Mucosa of stomach (tissue), 1 donor: ENCODE measurements at regions not wholly inside any gene's neighbourhood (a gene's known extent, or its start where the extent isn't known, plus 50 kb on each side); places are given as distances from the start of the nearest gene placed in this dataset.

Experiments
- H3K27me3 ChIP-seq: one replicate; pipeline ENCODE4 v1.7.0; 2013; ENCODE audit warnings: mild to moderate bottlenecking, low read length; ENCODE audit not compliant: control insufficient read depth, insufficient read depth
- H3K36me3 ChIP-seq: one replicate; pipeline ENCODE4 v1.7.0; 2013; ENCODE audit warnings: low read length; ENCODE audit not compliant: control insufficient read depth, insufficient read depth
- H3K4me1 ChIP-seq: one replicate; pipeline ENCODE4 v1.7.0; 2013; ENCODE audit warnings: mild to moderate bottlenecking, low read length; ENCODE audit not compliant: control insufficient read depth, insufficient read depth
- H3K4me3 ChIP-seq: one replicate; pipeline ENCODE4 v1.7.0; 2013; ENCODE audit warnings: low read length
- H3K9ac ChIP-seq: one replicate; pipeline ENCODE4 v1.7.0; 2013; ENCODE audit warnings: mild to moderate bottlenecking, low read length, moderate library complexity
- H3K9me3 ChIP-seq: one replicate; pipeline ENCODE4 v1.7.0; 2013; ENCODE audit warnings: mild to moderate bottlenecking, low read length, moderate library complexity; ENCODE audit not compliant: control insufficient read depth
- donor health status: Pancreatic carcinoma.

GRCh38 chr3:87175732-87176131 is 51.4 kb upstream of the CHMP2B start:
- no peak overlapping the region for H3K4me3 ChIP-seq
- H3K9ac ChIP-seq = no peak overlapping the region
- H3K36me3 ChIP-seq = no peaks in the 10 kb centered on the region
- no peaks in the 10 kb centered on the region for H3K4me1 ChIP-seq
- H3K27me3 ChIP-seq = no peaks in the 10 kb centered on the region
- no peaks in the 10 kb centered on the region for H3K9me3 ChIP-seq

DNA sequence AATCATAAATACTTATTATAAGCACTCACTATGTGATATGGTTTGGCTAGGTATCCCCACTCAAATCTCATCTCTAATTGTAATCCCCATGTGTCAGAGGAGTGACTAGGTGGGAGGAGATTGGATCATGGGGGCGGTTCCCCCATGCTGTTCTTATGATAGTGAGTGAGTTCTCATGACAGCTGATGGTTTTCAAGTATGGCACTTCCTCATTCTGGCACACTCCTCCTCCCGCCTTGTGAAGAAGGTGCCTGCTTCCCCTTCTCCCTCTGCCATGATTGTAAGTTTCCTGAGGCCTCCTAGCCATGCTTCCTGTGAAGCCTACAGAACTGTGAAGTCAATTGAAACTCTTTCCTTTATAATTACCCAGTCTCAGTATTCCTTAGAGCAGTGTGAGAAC is 53.3 kb upstream of the CHMP2B start:
- Histone ChIP-seq H3K4me1 (no peaks in the 10 kb centered on the region), H3K36me3 (no peaks in the 10 kb centered on the region), H3K9me3 (no peaks in the 10 kb centered on the region), H3K4me3 (no peak overlapping the region), H3K9ac (no peak overlapping the region), H3K27me3 (no peaks in the 10 kb centered on the region)

GRCh38 chr3:87173071-87173470 is 54.0 kb upstream of the CHMP2B start:
- Histone ChIP-seq H3K4me3 (no peak overlapping the region), H3K4me1 (no peaks in the 10 kb centered on the region), H3K27me3 (no peaks in the 10 kb centered on the region), H3K9me3 (no peaks in the 10 kb centered on the region), H3K36me3 (no peaks in the 10 kb centered on the region), H3K9ac (no peak overlapping the region)

DNA sequence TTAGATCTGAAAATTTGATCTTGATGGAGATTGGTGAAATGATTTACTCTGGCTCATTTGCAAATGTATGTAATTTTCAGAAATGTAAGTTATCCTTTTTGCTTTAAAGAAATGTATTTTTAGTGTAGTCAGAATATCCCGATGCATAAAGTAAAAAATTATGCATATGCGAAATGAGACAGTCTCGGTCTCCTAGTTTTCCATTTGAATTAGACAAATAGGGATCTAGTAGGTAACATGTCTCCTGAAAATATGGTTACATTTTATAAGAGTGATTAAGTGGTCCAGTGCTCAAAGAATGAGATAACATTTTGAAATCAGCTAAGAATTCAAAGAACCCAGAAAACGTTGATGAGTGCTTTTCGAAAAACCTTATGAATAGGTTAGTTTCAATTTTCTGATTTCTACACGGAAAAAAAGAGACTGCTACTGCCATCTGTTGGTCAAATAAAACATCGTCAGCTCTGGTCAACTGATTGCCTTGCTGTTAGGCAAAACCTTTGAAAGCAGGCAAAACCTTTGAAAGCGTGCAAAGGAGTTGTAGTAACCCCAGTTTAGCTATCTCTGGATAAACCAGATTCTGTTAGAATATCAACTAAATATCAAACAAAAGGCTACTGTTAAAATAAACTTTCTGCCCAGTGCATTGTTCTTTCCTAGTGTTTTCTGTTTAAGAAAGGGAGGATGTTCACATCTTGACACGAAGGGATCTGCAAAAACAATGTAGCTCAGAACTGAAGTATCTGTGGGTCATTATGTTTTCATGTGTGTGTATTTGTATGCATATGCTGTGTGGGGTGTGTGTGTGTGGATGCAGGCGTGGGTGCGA is 59.3 kb upstream of the CHMP2B start:
- no peak overlapping the region for H3K4me3 ChIP-seq
- no peaks in the 10 kb centered on the region for H3K4me1 ChIP-seq
- no peaks in the 10 kb centered on the region for H3K9me3 ChIP-seq
- no peaks in the 10 kb centered on the region for H3K36me3 ChIP-seq
- no peaks in the 10 kb centered on the region for H3K27me3 ChIP-seq
- H3K9ac ChIP-seq = peak overlapping the region; percentile 41

DNA sequence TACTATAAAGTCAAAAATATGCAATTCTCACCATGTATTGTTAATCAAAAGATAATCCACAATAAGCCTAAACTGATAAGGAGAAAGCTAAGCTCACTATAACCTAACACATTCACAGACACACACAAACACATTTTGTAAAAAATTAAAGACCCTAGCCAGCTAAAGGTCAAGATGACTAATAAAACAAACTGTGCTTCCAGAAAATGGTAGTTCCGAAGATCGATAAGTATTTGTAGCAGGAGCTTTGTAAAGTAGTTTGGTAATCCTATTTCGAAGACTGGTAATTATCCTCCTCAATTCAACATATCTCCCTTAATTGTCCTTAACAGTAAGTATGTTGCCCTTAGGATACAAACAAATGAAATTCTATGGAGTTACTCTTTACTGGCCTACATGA is 62.9 kb upstream of the CHMP2B start:
- H3K27me3 ChIP-seq = no peaks in the 10 kb centered on the region
- H3K4me3 ChIP-seq = no peak overlapping the region
- no peaks in the 10 kb centered on the region for H3K36me3 ChIP-seq
- H3K4me1 ChIP-seq = no peaks in the 10 kb centered on the region
- no peak overlapping the region for H3K9ac ChIP-seq
- H3K9me3 ChIP-seq = no peaks in the 10 kb centered on the region

DNA sequence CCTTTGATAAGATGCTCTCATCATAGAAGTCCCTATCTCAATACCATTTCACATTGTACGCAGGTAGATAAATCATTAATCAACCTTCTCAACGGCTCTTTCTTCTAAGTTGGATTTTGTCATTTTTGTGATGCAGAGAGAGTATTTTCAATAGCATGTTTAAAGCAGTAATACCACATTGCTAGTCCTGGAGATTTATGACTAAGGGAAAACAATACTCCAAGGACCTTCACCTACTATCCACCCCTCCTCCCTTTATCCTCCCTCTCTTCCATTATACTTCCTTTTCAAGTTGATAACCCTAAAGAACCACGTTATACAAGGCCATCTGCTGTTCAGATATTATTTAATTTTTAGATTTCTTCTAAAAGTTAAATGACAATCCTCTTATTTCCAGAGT is 65.3 kb upstream of the CHMP2B start:
- H3K9ac ChIP-seq = no peak overlapping the region
- H3K9me3 ChIP-seq = no peaks in the 10 kb centered on the region
- H3K4me3 ChIP-seq = no peak overlapping the region
- H3K36me3 ChIP-seq = no peaks in the 10 kb centered on the region
- H3K4me1 ChIP-seq = no peaks in the 10 kb centered on the region
- no peaks in the 10 kb centered on the region for H3K27me3 ChIP-seq

GRCh38 chr3:87161417-87161816 is 65.7 kb upstream of the CHMP2B start:
- H3K36me3 ChIP-seq = no peaks in the 10 kb centered on the region
- no peaks in the 10 kb centered on the region for H3K27me3 ChIP-seq
- H3K4me1 ChIP-seq = no peaks in the 10 kb centered on the region
- no peaks in the 10 kb centered on the region for H3K9me3 ChIP-seq
- no peak overlapping the region for H3K9ac ChIP-seq
- no peak overlapping the region for H3K4me3 ChIP-seq

- Histone ChIP-seq H3K36me3 (no peaks in the 10 kb centered on the region), H3K9me3 (no peaks in the 10 kb centered on the region), H3K4me1 (no peaks in the 10 kb centered on the region), H3K9ac (no peak overlapping the region), H3K27me3 (no peaks in the 10 kb centered on the region), H3K4me3 (no peak overlapping the region)
Observed at GRCh38 chr3:87161013-87161412, 66.1 kb upstream of the CHMP2B start.

DNA sequence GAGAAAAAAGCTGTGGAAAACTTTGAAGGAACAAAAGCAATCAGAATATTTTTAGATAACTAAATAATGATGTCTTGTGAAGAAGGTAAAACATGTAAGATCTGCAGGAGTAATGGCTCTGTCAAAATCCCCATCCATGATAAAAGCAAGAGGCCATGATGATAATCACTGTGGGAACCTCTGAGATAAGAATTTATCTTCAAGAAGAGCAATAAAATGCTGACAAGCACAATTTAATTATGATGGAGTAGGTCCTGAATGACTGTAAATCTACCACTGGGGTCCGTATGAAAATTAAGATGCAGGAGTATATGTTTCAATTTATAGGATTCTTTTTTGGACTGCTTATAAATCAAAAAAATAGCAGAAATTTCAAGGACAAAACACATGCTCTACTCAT is 68.3 kb upstream of the CHMP2B start:
- H3K9ac ChIP-seq = no peak overlapping the region
- no peaks in the 10 kb centered on the region for H3K9me3 ChIP-seq
- no peaks in the 10 kb centered on the region for H3K36me3 ChIP-seq
- H3K27me3 ChIP-seq = no peaks in the 10 kb centered on the region
- no peak overlapping the region for H3K4me3 ChIP-seq
- no peaks in the 10 kb centered on the region for H3K4me1 ChIP-seq

DNA sequence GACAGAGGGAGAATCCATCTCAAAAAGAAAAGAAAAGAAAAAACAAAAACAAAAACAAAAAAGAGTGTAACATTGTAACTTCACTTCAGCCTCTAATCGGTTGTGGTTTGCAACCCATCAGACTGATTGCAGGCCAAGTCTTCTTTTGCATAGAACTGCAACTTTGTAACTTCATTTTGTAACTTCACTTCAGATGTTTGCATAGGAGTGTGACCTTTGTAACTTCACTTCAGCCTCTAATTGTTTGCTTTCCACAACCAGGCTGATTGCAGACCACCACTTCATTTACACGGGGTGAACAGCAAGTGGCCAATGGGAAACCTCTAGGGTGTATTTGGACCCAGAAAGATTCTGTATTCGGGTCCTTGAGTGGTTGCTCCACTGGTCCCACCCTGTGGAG is 79.1 kb upstream of the CHMP2B start:
- Histone ChIP-seq H3K4me1 (no peaks in the 10 kb centered on the region), H3K36me3 (no peaks in the 10 kb centered on the region), H3K9me3 (no peaks in the 10 kb centered on the region), H3K4me3 (no peak overlapping the region), H3K9ac (no peak overlapping the region), H3K27me3 (no peaks in the 10 kb centered on the region)

- H3K4me3 ChIP-seq = no peak overlapping the region
- H3K9ac ChIP-seq = no peak overlapping the region
Observed at GRCh38 chr3:87147562-87147961, 79.5 kb upstream of the CHMP2B start.

DNA sequence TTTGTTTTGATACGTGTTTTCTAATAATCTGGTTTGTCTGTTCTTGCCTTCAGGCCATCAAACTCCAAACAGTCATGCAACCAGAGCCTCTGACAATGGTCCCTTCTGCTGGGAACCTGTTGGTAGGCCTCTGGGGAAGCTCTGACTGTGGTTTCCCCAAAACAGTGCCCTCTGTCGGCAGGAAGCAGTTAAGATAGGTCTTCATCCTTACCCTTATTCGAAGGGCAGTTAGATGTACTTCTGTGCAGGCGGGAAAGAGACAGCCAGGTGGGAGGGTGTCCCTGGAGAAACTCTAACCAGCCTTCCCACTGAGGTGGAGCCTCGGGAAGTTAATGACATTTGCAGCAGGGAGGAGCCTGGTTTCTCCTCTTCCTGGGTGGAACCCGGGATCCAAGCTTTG is 81.6 kb upstream of the CHMP2B start:
- H3K36me3 ChIP-seq = no peaks in the 10 kb centered on the region
- no peak overlapping the region for H3K9ac ChIP-seq
- no peaks in the 10 kb centered on the region for H3K27me3 ChIP-seq
- H3K4me1 ChIP-seq = no peaks in the 10 kb centered on the region
- H3K4me3 ChIP-seq = no peak overlapping the region
- H3K9me3 ChIP-seq = peaks cover 7% of the 10 kb centered on the region

More at GRCh38 chr3:87147562-87147961, 79.5 kb upstream of the CHMP2B start:
- no peaks in the 10 kb centered on the region for H3K9me3 ChIP-seq
- no peaks in the 10 kb centered on the region for H3K27me3 ChIP-seq
- H3K36me3 ChIP-seq = no peaks in the 10 kb centered on the region
- no peaks in the 10 kb centered on the region for H3K4me1 ChIP-seq
